SHP77 (cell line): ENCODE measurements at regions not wholly inside any gene's neighbourhood (a gene's known extent, or its start where the extent isn't known, plus 50 kb on each side); places are given as distances from the start of the nearest gene placed in this dataset.

Source experiments
- DNase-seq, 2 experiments: peaks; one replicate each; lab custom pipeline; 2025; lab: John Stamatoyannopoulos, UW

- no peak for DNase-seq
Measured at GRCh38 chr4:65789341-65789740, 119.1 kb upstream of the EPHA5 start.

DNA sequence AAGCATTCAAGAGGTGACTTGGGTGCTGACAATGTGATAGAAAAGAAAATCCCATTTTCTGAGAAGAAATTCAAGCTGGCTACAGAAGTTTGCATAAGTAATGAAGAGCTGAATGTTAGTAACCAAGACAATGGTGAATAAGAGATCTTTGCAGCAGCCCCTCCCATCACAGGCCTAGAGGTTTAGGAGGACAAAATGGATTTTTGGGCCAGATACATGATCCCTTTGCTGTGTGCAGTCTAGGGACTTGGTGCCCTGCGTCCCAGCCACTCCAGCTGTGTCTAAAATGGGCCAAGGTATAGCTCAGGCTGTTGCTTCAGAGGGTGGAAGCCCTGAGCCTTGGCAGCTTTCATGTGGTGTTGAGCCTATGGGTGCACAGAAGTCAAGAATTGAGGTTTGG, 107.0 kb upstream of the EPHA5 start:
- no peak for DNase-seq

DNA sequence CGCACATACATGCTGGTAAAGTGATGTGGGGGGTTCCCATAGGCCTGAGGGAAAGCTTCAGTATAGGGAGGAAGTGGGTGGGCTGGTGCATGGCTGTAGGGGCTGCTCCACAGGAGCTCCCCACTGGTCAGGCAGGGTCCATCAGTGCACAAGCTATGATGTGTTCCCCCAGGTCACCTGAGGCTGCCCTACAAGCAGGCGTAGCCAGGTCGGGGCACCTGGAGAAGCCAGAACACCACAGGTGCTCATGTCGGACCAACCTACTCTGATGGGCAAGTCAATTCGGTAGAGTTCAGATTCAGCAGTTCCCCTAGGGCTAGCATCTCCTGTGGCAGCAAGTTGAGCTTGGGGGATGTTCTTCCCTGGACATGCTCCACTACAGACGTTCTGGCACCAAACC, 103.3 kb upstream of the EPHA5 start:
- DNase-seq = no peak

DNA sequence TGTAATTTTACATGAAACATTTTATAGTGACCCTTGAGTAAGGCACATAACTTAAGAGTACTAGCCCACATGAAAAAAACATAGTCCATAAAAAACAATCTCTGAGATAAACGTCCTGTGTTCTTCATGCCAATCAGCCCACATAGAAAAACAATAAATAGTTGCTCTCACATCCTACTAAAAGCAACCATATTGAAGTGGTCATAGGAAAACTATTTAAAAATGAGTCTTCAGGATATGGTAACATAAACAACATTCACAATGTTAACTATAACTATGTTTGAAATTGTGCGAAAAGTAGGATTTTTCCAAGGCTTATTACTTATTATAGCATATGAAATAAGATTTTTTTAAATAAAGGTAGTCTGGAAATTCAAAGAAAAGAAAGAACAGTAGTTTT, 77.1 kb upstream of the EPHA5 start:
- DNase-seq = no peak

DNA sequence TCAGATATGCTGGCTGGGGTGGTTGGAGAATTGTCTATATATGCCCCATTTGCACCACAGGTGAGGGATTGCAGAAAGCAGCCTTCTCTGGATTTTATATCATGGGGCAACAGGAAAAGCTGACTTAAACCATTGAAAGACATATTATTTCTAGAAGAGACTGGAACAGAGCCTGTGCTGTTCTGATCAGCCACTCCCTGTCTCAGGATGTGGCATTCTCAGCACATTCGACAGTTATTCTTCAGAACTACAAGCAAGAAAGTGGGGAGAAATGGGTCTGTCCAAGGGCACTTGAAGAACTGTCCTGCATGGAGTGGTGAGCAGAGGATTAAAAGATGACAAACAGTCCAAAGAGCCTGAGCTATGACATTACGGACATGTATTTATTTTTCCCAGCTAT, 67.8 kb upstream of the EPHA5 start:
- DNase-seq = no peak

GRCh38 chr4:65737672-65738071, 67.4 kb upstream of the EPHA5 start:
- no peak for DNase-seq

GRCh38 chr4:65724973-65725372, 54.7 kb upstream of the EPHA5 start:
- no peak for DNase-seq
